Hindlimb muscle (tissue), 1 donor: ENCODE measurements at regions not wholly inside any gene's neighbourhood (a gene's known extent, or its start where the extent isn't known, plus 50 kb on each side); places are given as distances from the start of the nearest gene placed in this dataset.
A peak's percentile ranks its signal among the peaks of the same experiment; 100 is the strongest.
"Not testable (repeated sequence)": the region's sequence is repeated elsewhere in the genome, so short reads cannot be mapped to it uniquely, and the experiment has no call there.

ENCODE experiments used
- DNase-seq: peaks from one replicate; pipeline ENCODE4 v3.0.0-alpha.2; 2013

DNA sequence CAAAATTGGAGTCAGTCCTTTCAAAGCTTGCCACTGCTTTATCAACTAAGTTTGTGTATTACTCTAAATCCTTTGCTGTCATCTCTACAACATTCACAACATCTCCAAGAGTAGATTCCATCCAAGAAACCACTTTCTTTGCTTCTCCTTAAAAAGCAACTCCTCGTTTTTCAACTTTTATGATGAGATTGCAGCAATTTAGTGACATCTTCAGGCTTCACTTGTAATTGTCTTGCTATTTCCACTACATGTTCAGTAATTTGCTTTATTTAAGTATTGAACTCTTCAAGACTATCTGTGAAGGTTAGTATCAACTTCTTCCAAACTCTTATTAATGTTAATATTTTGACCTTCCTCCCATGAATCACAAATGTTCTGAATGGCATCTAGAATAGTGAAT, 747.9 kb downstream of the TMTC2 start:
- DNase-seq = no peak

GRCh38 chr12:83432176-83432719, 745.5 kb downstream of the TMTC2 start:
- no peak for DNase-seq

DNA sequence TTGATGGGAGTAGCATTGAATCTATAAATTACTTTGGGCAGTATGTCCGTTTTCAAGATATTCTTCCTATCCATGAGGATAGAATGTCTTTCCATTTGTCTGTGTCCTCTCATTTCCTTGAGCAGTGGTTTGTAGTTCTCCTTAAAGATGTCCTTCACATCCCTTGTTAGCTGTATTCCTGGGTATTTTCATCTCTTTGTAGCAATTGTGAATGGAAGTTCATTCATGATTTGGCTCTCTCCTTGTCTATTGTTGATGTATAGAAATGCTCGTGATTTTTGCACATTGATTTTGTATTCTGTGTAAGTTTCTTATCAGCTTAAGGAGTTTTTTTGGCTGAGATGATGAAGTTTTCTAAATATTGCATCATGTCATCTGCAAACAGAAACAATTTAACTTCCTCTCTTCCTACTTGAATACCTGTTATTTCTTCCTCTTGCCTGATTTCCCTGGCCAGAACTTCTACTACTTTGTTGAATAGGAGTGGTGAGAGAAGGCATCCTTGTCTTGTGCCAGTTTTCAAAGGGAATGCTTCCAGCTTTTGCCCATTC, 741.0 kb downstream of the TMTC2 start:
- DNase-seq = not testable (repeated sequence)

- DNase-seq = no peak
These were observed 728.3 kb downstream of the TMTC2 start for GRCh38 chr12:83414981-83415380.

DNA sequence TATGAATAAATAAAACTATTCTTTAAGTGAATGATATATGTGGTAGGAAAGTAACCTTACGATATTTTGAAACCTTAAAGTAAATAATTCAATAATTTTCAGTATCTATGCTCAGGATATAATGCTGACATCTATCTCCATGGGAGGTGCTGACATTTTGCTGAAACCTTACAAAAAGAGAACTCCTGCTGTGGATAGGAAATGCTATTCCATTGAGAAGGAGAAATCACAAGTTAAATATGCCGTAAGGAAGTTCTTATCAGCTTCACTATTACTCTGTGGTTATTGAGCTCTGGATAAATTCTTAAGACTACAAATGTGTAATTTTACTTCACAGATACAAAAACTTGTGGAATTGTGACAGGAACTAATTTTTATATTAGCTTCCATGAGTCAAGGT, 722.1 kb downstream of the TMTC2 start:
- DNase-seq = no peak

- peak; percentile 8 for DNase-seq
These were observed 721.4 kb downstream of the TMTC2 start for GRCh38 chr12:83408146-83408545.

GRCh38 chr12:83404521-83404920, 717.8 kb downstream of the TMTC2 start:
- no peak for DNase-seq

DNA sequence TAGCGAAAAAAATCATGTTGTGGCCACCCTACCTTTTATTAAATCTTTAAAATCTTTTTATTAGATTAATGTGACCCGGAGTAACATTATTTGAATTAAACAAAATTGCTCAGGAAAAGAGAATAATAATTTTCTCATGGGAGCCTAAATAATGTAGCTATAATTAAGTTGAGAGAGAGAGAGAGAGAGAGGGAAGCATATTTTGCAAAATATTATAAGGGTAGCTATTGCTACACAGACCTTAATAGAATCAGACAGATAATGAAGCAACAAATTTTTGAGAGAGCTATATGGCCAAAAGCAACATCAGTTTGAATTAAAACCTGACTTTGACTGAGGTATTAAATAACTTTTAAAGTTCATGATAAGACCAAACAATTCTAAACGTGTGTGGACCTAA, 703.5 kb downstream of the TMTC2 start:
- DNase-seq = no peak

- no peak for DNase-seq
These were observed 702.7 kb downstream of the TMTC2 start for GRCh38 chr12:83389237-83389996.

GRCh38 chr12:83388551-83388950, 701.8 kb downstream of the TMTC2 start:
- DNase-seq = no peak

- no peak for DNase-seq
These were observed 700.0 kb downstream of the TMTC2 start for GRCh38 chr12:83386527-83387264.

DNA sequence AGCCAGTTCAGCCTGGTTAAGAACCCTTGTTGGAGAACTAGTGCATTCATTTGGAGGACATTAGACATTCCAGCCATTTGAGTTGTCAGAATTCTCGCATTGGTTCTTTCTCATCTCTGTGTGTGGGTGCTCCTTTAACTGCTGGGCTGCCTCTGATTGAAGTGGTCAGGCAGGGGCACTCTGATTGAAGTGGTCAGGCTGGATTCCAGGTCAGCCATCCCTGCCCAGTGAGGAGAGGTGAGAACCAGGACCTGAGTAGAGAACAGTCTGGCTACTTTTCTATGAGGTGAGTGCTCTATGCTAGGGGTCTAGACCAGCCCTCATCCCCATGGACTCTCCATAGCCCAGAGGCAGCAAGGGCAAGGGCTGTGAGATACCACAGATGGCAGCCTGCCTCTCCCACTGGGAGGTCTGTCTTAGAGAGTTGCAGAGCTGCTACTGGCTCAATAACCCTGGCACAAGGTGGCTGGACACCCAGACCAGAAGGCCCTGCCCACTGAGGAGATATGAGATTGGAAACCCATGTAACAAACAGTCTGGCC, 691.6 kb downstream of the TMTC2 start:
- no peak for DNase-seq

GRCh38 chr12:83365317-83365716, 678.6 kb downstream of the TMTC2 start:
- no peak for DNase-seq

GRCh38 chr12:83361475-83361874, 674.8 kb downstream of the TMTC2 start:
- DNase-seq = no peak

DNA sequence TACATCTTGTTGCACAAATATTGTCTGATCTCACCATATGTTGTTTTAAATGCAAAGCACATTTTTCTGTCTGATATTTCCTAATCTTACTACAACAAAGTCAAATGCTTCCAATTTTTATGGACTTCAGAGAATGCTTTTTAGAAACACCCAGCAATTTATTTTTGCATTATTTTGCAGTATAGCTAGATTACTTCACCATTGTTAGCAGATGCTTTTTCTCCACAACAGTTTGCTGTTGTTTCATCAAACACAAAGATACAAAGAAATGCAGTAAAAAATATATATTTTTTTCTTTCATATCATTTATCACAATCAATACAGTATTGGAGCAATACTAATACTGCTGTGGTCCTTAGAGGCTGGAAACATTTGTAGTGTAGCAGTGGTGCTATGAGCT, 674.4 kb downstream of the TMTC2 start:
- DNase-seq = no peak

GRCh38 chr12:83349907-83350611, 663.4 kb downstream of the TMTC2 start:
- DNase-seq = peak; percentile 8

DNA sequence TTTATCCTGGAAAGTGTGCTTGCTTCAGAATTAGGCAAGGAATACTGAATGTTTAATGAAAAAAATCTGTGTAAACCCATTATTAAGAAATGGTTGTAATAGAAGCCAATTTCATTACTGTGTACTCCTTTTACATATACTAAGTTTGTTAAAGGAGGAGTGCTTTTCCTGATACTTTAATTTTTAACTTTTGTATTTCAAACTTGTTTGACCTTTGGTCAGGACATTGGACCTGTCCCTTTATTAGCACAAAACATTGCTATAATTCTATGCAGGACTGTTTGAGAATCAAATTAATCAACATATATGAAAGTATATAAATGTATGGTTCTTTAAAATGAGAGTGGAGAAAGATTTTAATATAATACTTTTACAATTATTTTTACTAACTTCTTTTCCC, 659.6 kb downstream of the TMTC2 start:
- no peak for DNase-seq

DNA sequence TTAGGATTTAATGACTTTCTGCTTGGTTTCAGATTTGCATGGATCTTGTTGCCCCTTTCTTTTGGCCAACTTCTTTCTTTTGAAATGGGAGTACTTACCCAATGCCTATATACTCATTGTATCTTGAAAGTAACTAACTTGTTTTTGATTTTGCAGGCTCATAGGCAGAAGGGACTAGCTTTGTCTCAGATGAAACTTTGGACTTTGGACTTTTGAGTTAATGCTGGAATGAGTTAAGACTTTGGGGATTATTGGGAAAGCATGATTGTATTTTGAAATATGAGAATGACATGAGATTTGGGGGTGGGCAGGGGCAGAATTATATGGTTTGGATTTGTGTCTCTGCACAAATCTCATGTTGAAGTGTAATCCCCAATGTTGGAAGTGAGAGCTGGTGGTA, 657.1 kb downstream of the TMTC2 start:
- no peak for DNase-seq

- DNase-seq = no peak
These were observed 649.0 kb downstream of the TMTC2 start for GRCh38 chr12:83335748-83336147.

- no peak for DNase-seq
These were observed 640.0 kb downstream of the TMTC2 start for GRCh38 chr12:83326666-83327065.

DNA sequence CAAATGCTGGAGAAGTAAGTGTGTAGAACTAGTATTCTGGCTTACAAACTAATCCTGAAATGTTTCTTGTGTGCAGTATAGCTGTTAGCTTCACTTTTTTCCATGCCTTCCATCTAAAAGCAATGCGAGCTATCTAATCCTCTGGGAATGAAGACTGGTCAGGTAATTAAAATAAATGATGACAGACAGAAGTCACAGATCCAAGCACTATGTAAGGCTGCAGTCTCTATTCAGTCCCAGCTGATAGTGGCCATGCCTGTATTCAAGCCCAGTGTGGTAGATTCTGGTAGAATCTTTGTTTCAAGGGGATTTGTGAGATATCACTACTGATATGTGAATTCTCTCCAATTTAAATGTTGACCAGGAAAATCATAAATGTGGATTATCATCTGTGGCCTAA, 637.2 kb downstream of the TMTC2 start:
- DNase-seq = no peak

GRCh38 chr12:83322809-83323208, 636.1 kb downstream of the TMTC2 start:
- no peak for DNase-seq

DNA sequence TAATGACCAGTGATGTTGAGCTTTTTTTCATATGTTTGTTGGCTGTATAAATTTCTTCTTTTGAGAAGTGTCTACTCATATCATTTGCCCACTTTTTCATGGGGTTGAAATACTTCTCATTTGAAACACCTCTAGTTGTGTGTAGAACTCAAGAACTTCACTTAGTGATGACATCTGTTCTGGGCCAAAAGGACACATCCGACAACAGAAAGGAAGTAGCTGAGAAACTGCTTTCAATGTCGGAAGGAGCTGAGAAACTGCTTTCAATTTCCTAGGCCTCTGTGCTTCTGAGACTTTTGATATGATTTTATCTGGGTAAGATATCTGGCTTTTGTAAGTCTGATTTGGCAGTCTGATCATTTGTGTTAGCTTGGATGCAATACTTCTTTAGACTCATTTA, 635.3 kb downstream of the TMTC2 start:
- DNase-seq = no peak
